ENCODE measurements at regions not wholly inside any gene's neighbourhood (a gene's known extent, or its start where the extent isn't known, plus 50 kb on each side); places are given as distances from the start of the nearest gene placed in this dataset.

- TF ChIP-seq E2F5 (CRISPR knock-in tag; IDR thresholded peaks at IDR 0.05): no peak
- no peak for TF ChIP-seq ESRRA (CRISPR knock-in tag; IDR thresholded peaks at IDR 0.05; ENCODE audit: borderline replicate concordance)
- no peak for TF ChIP-seq PREB (CRISPR knock-in tag; IDR thresholded peaks at IDR 0.05; ENCODE audit: borderline replicate concordance)
- TF ChIP-seq MYBL2 (CRISPR knock-in tag; IDR thresholded peaks at IDR 0.05): no peak
- no peak for TF ChIP-seq ATF1 (CRISPR knock-in tag; IDR thresholded peaks at IDR 0.05)
- no peak for TF ChIP-seq RELA (CRISPR knock-in tag; IDR thresholded peaks at IDR 0.05; ENCODE audit: borderline replicate concordance)
- TF ChIP-seq ZNF219 (CRISPR knock-in tag; IDR thresholded peaks at IDR 0.05; ENCODE audit: borderline replicate concordance): no peak
- TF ChIP-seq ZNF263 (CRISPR knock-in tag; IDR thresholded peaks at IDR 0.05; ENCODE audit: low read depth): no peak
- no peak for TF ChIP-seq FOXK1 (CRISPR knock-in tag; IDR thresholded peaks at IDR 0.05)
- TF ChIP-seq NFATC4 (CRISPR knock-in tag; IDR thresholded peaks at IDR 0.05): no peak
- no peak for TF ChIP-seq SOX15 (CRISPR knock-in tag; IDR thresholded peaks at IDR 0.05)
- no peak for TF ChIP-seq ZSCAN18 (CRISPR knock-in tag; IDR thresholded peaks at IDR 0.05)
- no peak for TF ChIP-seq GABPB1 (CRISPR knock-in tag; IDR thresholded peaks at IDR 0.05)
- TF ChIP-seq CTCF (IDR thresholded peaks at IDR 0.05): no peak
- TF ChIP-seq MAX (CRISPR knock-in tag; IDR thresholded peaks at IDR 0.05): no peak
- no peak for TF ChIP-seq ZNF138 (CRISPR knock-in tag; conservative IDR thresholded peaks at IDR 0.05)
- no peak for TF ChIP-seq ZNF281 (CRISPR knock-in tag; IDR thresholded peaks at IDR 0.05)
- no peak for TF ChIP-seq NFE2L1 (CRISPR knock-in tag; IDR thresholded peaks at IDR 0.05)
- CTCF ChIA-PET: interaction anchor here (0.7 kb wide), 1 partner anchor 374 kb away, joined by 3 read pairs; no protein-coding TSS in a partner anchor
- no peak overlapping the region for H3K4me3 Mint-ChIP-seq
- no peak for DNase-seq (ENCODE audit: low spot score)
- POLR2A ChIA-PET: no interaction called here
- H3K9me3 Mint-ChIP-seq: no peaks in the 10 kb centered on the region
- peak; percentile 46; the same call in 1 of the 2 replicates for ATAC-seq
- H3K27me3 Mint-ChIP-seq (ENCODE audit: low read depth): no peaks in the 10 kb centered on the region
- no peaks in the 10 kb centered on the region for H3K36me3 Mint-ChIP-seq
- peaks cover 10% of the 10 kb centered on the region for H3K4me1 Mint-ChIP-seq
- H3K27ac Mint-ChIP-seq: no peak overlapping the region
Observed at GRCh38 chr1:88175120-88175630, 508.9 kb upstream of the PKN2 start.
